Suprapubic skin (tissue), 4 donors: ENCODE measurements at regions not wholly inside any gene's neighbourhood (a gene's known extent, or its start where the extent isn't known, plus 50 kb on each side); places are given as distances from the start of the nearest gene placed in this dataset.

Experiments
- POLR2A ChIP-seq, 2 donors: fragments of 450-650 bp; IDR thresholded peaks; one replicate each; pipeline ENCODE4 v1.6.1; 2017; ENCODE audit warnings: antibody characterized with exemption in 2 of 2, mild to moderate bottlenecking in 2 of 2, moderate library complexity in 2 of 2
- POLR2AphosphoS5 ChIP-seq, 3 donors: sonication (generic); formaldehyde crosslinking; IDR thresholded peaks; one replicate each; pipeline ENCODE4 v1.6.1; 2017; ENCODE audit warnings: antibody characterized with exemption in 3 of 3
- TF ChIP-seq, protein P1 (sequence below), 2 donors: fragments of 200-600 bp in 1 of 2; fragments of 450-650 bp in 1 of 2; sonication (generic) in 1 of 2; IDR thresholded peaks; one replicate each; pipeline ENCODE4 v1.5.1; 2016 to 2019; ENCODE audit warnings: antibody characterized with exemption in 2 of 2, mild to moderate bottlenecking in 1 of 2, moderate library complexity in 1 of 2

DNA sequence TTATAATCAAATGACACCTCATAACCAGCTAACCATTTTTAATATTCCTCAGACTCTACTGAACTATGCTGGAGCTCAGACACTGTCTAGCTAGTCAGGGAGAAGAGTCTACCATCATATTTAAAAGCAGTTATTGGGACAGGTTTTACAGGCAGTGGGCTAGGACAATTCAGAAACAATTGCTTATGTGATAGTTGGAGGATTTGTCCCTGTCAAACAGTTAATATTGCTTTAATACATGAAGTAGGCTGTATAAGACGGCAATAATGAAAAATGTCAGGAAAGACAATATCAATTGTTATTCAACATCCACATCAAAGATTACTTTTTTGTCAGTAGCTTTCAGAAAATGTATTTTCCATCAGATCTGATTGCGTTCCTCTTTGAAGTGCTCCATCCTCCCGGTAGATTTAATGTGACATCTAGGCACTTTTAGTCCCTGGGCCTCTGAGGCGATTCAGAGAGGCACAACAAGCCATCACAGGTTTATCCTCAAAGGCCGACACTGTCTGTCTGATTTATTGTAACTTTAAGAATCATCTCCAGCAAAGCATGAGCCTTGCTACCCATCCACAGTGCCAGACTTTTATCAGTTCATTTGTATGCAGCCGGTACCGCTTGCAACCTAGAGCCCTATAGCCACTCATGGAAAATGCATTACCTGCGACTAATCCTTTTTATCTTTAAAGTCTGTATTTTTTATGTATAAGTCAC lies 152.2 kb downstream of the PSAT1 start:
- TF ChIP-seq, protein P1, sequence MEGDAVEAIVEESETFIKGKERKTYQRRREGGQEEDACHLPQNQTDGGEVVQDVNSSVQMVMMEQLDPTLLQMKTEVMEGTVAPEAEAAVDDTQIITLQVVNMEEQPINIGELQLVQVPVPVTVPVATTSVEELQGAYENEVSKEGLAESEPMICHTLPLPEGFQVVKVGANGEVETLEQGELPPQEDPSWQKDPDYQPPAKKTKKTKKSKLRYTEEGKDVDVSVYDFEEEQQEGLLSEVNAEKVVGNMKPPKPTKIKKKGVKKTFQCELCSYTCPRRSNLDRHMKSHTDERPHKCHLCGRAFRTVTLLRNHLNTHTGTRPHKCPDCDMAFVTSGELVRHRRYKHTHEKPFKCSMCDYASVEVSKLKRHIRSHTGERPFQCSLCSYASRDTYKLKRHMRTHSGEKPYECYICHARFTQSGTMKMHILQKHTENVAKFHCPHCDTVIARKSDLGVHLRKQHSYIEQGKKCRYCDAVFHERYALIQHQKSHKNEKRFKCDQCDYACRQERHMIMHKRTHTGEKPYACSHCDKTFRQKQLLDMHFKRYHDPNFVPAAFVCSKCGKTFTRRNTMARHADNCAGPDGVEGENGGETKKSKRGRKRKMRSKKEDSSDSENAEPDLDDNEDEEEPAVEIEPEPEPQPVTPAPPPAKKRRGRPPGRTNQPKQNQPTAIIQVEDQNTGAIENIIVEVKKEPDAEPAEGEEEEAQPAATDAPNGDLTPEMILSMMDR (IDR thresholded peaks at IDR 0.05): no peak
- no peak for TF ChIP-seq POLR2A (IDR thresholded peaks at IDR 0.05)
- no peak for TF ChIP-seq POLR2AphosphoS5 (IDR thresholded peaks at IDR 0.05)
